ENCODE measurements at regions not wholly inside any gene's neighbourhood (a gene's known extent, or its start where the extent isn't known, plus 50 kb on each side); places are given as distances from the start of the nearest gene placed in this dataset.
A peak's percentile ranks its signal among the peaks of the same experiment; 100 is the strongest.

GRCh38 chr12:94864987-94865386 lies 138.5 kb downstream of the NDUFA12 start:
- H3K4me1 ChIP-seq, result no peaks in the 10 kb centered on the region
- ATAC-seq (no peak), DNase-seq (ENCODE audit: low read depth in 1 of 2, low spot score in 1 of 2) (no peak), FAIRE-seq (no peak)
- no peak overlapping the region for H3K4me2 ChIP-seq
- H3K27ac ChIP-seq, result no peak overlapping the region
- ChIA-PET CTCF (interaction anchor here (1.0 kb wide), 2 partner anchors 11 to 25 kb away, joined by 3 to 4 read pairs; no protein-coding TSS in a partner anchor), POLR2A (no interaction called here)
- 90% methylated on average over 1 of the region's 1 CpG for WGBS (ENCODE audit: missing lambda C conversion rate)
- TF ChIP-seq ZFP36 (IDR thresholded peaks at IDR 0.05; ENCODE audit: borderline replicate concordance, partially characterized antibody), result no peak
- H3K4me3 ChIP-seq, result no peak overlapping the region
- peaks cover 4% of the 10 kb centered on the region; the same call in 2 of the 3 replicates for H3K9me3 ChIP-seq

- Histone ChIP-seq H3K9me3 (peaks cover 4% of the 10 kb centered on the region; the same call in 2 of the 3 replicates), H3K4me2 (no peak overlapping the region), H3K4me3 (no peak overlapping the region), H3K4me1 (no peaks in the 10 kb centered on the region), H3K27ac (no peak overlapping the region)
- 59% methylated on average over 8 of the region's 8 CpGs for WGBS (ENCODE audit: missing lambda C conversion rate)
- ATAC-seq (no peak), FAIRE-seq (peak; percentile 43), DNase-seq (ENCODE audit: low read depth in 1 of 2, low spot score in 1 of 2) (no peak)
- POLR2A ChIA-PET, result no interaction called here
- TF ChIP-seq POLR2AphosphoS2 (conservative IDR thresholded peaks at IDR 0.05; ENCODE audit: low read length) (no peak), SREBF2 (IDR thresholded peaks at IDR 0.05) (no peak), NR3C1 (IDR thresholded peaks at IDR 0.05) (no peak), HES2 (IDR thresholded peaks at IDR 0.05) (no peak), EHF (CRISPR knock-in tag; IDR thresholded peaks at IDR 0.05) (no peak), KDM5A (IDR thresholded peaks at IDR 0.05) (no peak), MAZ (IDR thresholded peaks at IDR 0.05; ENCODE audit: borderline replicate concordance, low read depth, low read length) (no peak), EP300 (IDR thresholded peaks at IDR 0.05) (no peak), HOXA7 (CRISPR knock-in tag; IDR thresholded peaks at IDR 0.05) (no peak), CBX2 (IDR thresholded peaks at IDR 0.05; ENCODE audit: borderline replicate concordance, low read depth) (no peak), HOXB5 (CRISPR knock-in tag; IDR thresholded peaks at IDR 0.05) (no peak), FOXS1 (CRISPR knock-in tag; IDR thresholded peaks at IDR 0.05) (no peak), HMGXB4 (CRISPR knock-in tag; IDR thresholded peaks at IDR 0.05; ENCODE audit: borderline replicate concordance) (no peak), EHMT2 (IDR thresholded peaks at IDR 0.05; ENCODE audit: low read depth) (no peak), RCOR1 (IDR thresholded peaks at IDR 0.05; ENCODE audit: low read depth, low read length) (no peak)
- TF ChIP-seq, protein P1, sequence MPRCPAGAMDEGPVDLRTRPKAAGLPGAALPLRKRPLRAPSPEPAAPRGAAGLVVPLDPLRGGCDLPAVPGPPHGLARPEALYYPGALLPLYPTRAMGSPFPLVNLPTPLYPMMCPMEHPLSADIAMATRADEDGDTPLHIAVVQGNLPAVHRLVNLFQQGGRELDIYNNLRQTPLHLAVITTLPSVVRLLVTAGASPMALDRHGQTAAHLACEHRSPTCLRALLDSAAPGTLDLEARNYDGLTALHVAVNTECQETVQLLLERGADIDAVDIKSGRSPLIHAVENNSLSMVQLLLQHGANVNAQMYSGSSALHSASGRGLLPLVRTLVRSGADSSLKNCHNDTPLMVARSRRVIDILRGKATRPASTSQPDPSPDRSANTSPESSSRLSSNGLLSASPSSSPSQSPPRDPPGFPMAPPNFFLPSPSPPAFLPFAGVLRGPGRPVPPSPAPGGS (IDR thresholded peaks at IDR 0.05), result no peak
- TF ChIP-seq, protein P2, sequence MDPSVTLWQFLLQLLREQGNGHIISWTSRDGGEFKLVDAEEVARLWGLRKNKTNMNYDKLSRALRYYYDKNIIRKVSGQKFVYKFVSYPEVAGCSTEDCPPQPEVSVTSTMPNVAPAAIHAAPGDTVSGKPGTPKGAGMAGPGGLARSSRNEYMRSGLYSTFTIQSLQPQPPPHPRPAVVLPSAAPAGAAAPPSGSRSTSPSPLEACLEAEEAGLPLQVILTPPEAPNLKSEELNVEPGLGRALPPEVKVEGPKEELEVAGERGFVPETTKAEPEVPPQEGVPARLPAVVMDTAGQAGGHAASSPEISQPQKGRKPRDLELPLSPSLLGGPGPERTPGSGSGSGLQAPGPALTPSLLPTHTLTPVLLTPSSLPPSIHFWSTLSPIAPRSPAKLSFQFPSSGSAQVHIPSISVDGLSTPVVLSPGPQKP (IDR thresholded peaks at IDR 0.05; ENCODE audit: low read depth, low read length), result no peak
- TF ChIP-seq, protein P3, sequence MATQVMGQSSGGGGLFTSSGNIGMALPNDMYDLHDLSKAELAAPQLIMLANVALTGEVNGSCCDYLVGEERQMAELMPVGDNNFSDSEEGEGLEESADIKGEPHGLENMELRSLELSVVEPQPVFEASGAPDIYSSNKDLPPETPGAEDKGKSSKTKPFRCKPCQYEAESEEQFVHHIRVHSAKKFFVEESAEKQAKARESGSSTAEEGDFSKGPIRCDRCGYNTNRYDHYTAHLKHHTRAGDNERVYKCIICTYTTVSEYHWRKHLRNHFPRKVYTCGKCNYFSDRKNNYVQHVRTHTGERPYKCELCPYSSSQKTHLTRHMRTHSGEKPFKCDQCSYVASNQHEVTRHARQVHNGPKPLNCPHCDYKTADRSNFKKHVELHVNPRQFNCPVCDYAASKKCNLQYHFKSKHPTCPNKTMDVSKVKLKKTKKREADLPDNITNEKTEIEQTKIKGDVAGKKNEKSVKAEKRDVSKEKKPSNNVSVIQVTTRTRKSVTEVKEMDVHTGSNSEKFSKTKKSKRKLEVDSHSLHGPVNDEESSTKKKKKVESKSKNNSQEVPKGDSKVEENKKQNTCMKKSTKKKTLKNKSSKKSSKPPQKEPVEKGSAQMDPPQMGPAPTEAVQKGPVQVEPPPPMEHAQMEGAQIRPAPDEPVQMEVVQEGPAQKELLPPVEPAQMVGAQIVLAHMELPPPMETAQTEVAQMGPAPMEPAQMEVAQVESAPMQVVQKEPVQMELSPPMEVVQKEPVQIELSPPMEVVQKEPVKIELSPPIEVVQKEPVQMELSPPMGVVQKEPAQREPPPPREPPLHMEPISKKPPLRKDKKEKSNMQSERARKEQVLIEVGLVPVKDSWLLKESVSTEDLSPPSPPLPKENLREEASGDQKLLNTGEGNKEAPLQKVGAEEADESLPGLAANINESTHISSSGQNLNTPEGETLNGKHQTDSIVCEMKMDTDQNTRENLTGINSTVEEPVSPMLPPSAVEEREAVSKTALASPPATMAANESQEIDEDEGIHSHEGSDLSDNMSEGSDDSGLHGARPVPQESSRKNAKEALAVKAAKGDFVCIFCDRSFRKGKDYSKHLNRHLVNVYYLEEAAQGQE (IDR thresholded peaks at IDR 0.05), result no peak
- CTCF ChIA-PET, result interaction anchor here (0.9 kb wide), 1 partner anchor 11 kb away, joined by 3 read pairs; no protein-coding TSS in a partner anchor
Observed at GRCh38 chr12:94863321-94864035, 140.0 kb downstream of the NDUFA12 start.
